ENCODE measurements at regions not wholly inside any gene's neighbourhood (a gene's known extent, or its start where the extent isn't known, plus 50 kb on each side); places are given as distances from the start of the nearest gene placed in this dataset.
"Not testable (repeated sequence)": the region's sequence is repeated elsewhere in the genome, so short reads cannot be mapped to it uniquely, and the experiment has no call there.

GRCh38 chr16:86716649-86717048 is 138.3 kb downstream of the FOXL1 start:
- DNase-seq (ENCODE audit: low spot score): no peak

- DNase-seq (ENCODE audit: low spot score): peak; percentile 37
Observed at GRCh38 chr16:86718118-86718517, 139.8 kb downstream of the FOXL1 start.

- DNase-seq (ENCODE audit: low spot score): no peak
Observed at GRCh38 chr16:86722970-86723369, 144.6 kb downstream of the FOXL1 start.

- DNase-seq (ENCODE audit: low spot score): no peak
Observed at GRCh38 chr16:86723689-86724088, 145.3 kb downstream of the FOXL1 start.

GRCh38 chr16:86725401-86725800 is 147.1 kb downstream of the FOXL1 start:
- DNase-seq (ENCODE audit: low spot score): no peak

- DNase-seq (ENCODE audit: low spot score): no peak
Observed at GRCh38 chr16:86726340-86726739, 148.0 kb downstream of the FOXL1 start.

GRCh38 chr16:86727131-86727530 is 148.8 kb downstream of the FOXL1 start:
- no peak for DNase-seq (ENCODE audit: low spot score)

GRCh38 chr16:86727632-86728031 is 149.3 kb downstream of the FOXL1 start:
- DNase-seq (ENCODE audit: low spot score): no peak

GRCh38 chr16:86729686-86730085 is 151.3 kb downstream of the FOXL1 start:
- no peak for DNase-seq (ENCODE audit: low spot score)

- no peak for DNase-seq (ENCODE audit: low spot score)
Observed at GRCh38 chr16:86730086-86730485, 151.7 kb downstream of the FOXL1 start.

GRCh38 chr16:86730597-86730996 is 152.2 kb downstream of the FOXL1 start:
- no peak for DNase-seq (ENCODE audit: low spot score)

- DNase-seq (ENCODE audit: low spot score): no peak
Observed at GRCh38 chr16:86732621-86733295, 154.4 kb downstream of the FOXL1 start.

- no peak for DNase-seq (ENCODE audit: low spot score)
Observed at GRCh38 chr16:86733546-86734254, 155.4 kb downstream of the FOXL1 start.

GRCh38 chr16:86734543-86735460 is 156.5 kb downstream of the FOXL1 start:
- DNase-seq (ENCODE audit: low spot score): no peak

GRCh38 chr16:86735727-86736126 is 157.4 kb downstream of the FOXL1 start:
- DNase-seq (ENCODE audit: low spot score): no peak

- no peak for DNase-seq (ENCODE audit: low spot score)
Observed at GRCh38 chr16:86736502-86736901, 158.2 kb downstream of the FOXL1 start.

GRCh38 chr16:86737083-86737482 is 158.7 kb downstream of the FOXL1 start:
- DNase-seq (ENCODE audit: low spot score): no peak

GRCh38 chr16:86738322-86738721 is 160.0 kb downstream of the FOXL1 start:
- DNase-seq (ENCODE audit: low spot score): not testable (repeated sequence)

GRCh38 chr16:86739178-86739577 is 160.8 kb downstream of the FOXL1 start:
- no peak for DNase-seq (ENCODE audit: low spot score)

- DNase-seq (ENCODE audit: low spot score): no peak
Observed at GRCh38 chr16:86739808-86740207, 161.5 kb downstream of the FOXL1 start.

GRCh38 chr16:86740298-86740697 is 161.9 kb downstream of the FOXL1 start:
- DNase-seq (ENCODE audit: low spot score): no peak

GRCh38 chr16:86740906-86741799 is 162.8 kb downstream of the FOXL1 start:
- peak; percentile 92 for DNase-seq (ENCODE audit: low spot score)
